Stimulated activated naive CD8-positive, alpha-beta T cell treated with anti-CD3 and anti-CD28 coated beads, Interleukin-15, Interleukin-2, amounts not matched to agents 100 ng/mL and 50 ng/mL, for 24 hours (primary cell): ENCODE measurements at regions not wholly inside any gene's neighbourhood (a gene's known extent, or its start where the extent isn't known, plus 50 kb on each side); places are given as distances from the start of the nearest gene placed in this dataset.
"Not testable (repeated sequence)": the region's sequence is repeated elsewhere in the genome, so short reads cannot be mapped to it uniquely, and the experiment has no call there.

ENCODE experiments used
- H3K27ac Mint-ChIP-seq: one replicate; pipeline ENCODE4 v1.8.0; 2021; ENCODE audit warnings: mild to moderate bottlenecking, mixed read lengths
- H3K27me3 Mint-ChIP-seq: one replicate; pipeline ENCODE4 v1.8.0; 2021; ENCODE audit warnings: mixed read lengths
- H3K36me3 Mint-ChIP-seq: one replicate; pipeline ENCODE4 v1.8.0; 2021; ENCODE audit warnings: low read depth, mixed read lengths
- H3K4me1 Mint-ChIP-seq: one replicate; pipeline ENCODE4 v1.8.0; 2021; ENCODE audit warnings: low read depth, mixed read lengths
- H3K4me3 Mint-ChIP-seq: one replicate; pipeline ENCODE4 v1.8.0; 2021; ENCODE audit warnings: mild to moderate bottlenecking, mixed read lengths
- H3K9me3 Mint-ChIP-seq: one replicate; pipeline ENCODE4 v1.8.0; 2021; ENCODE audit warnings: mixed read lengths

- H3K36me3 Mint-ChIP-seq, result no peaks in the 10 kb centered on the region
- H3K9me3 Mint-ChIP-seq, result no peaks in the 10 kb centered on the region
- H3K4me1 Mint-ChIP-seq, result no peaks in the 10 kb centered on the region
- no peak overlapping the region for H3K4me3 Mint-ChIP-seq
- no peak overlapping the region for H3K27ac Mint-ChIP-seq
- H3K27me3 Mint-ChIP-seq, result no peaks in the 10 kb centered on the region
Observed at GRCh38 chr13:91020461-91021034, 326.9 kb upstream of the MIR17HG start.

GRCh38 chr13:91024157-91024792 is 323.2 kb upstream of the MIR17HG start:
- Mint-ChIP-seq H3K36me3 (no peaks in the 10 kb centered on the region), H3K27me3 (no peaks in the 10 kb centered on the region), H3K27ac (no peak overlapping the region), H3K4me1 (no peaks in the 10 kb centered on the region), H3K4me3 (no peak overlapping the region), H3K9me3 (peaks cover 7% of the 10 kb centered on the region)

- Mint-ChIP-seq H3K4me3 (no peak overlapping the region), H3K27ac (no peak overlapping the region), H3K4me1 (no peaks in the 10 kb centered on the region), H3K27me3 (no peaks in the 10 kb centered on the region), H3K36me3 (no peaks in the 10 kb centered on the region), H3K9me3 (peaks cover 7% of the 10 kb centered on the region)
Observed at GRCh38 chr13:91025442-91025841, 322.0 kb upstream of the MIR17HG start.

- no peaks in the 10 kb centered on the region for H3K27me3 Mint-ChIP-seq
- no peaks in the 10 kb centered on the region for H3K36me3 Mint-ChIP-seq
- no peak overlapping the region for H3K27ac Mint-ChIP-seq
- no peaks in the 10 kb centered on the region for H3K4me1 Mint-ChIP-seq
- H3K4me3 Mint-ChIP-seq, result no peak overlapping the region
- H3K9me3 Mint-ChIP-seq, result peaks cover 7% of the 10 kb centered on the region
Observed at GRCh38 chr13:91031508-91031907, 316.0 kb upstream of the MIR17HG start.

- Mint-ChIP-seq H3K9me3 (peaks cover 7% of the 10 kb centered on the region), H3K36me3 (no peaks in the 10 kb centered on the region)
Observed at GRCh38 chr13:91032104-91032503, 315.4 kb upstream of the MIR17HG start.

GRCh38 chr13:91036886-91037285 is 310.6 kb upstream of the MIR17HG start:
- Mint-ChIP-seq H3K27me3 (no peaks in the 10 kb centered on the region), H3K36me3 (no peaks in the 10 kb centered on the region), H3K27ac (no peak overlapping the region), H3K9me3 (no peaks in the 10 kb centered on the region), H3K4me1 (no peaks in the 10 kb centered on the region), H3K4me3 (no peak overlapping the region)

More at GRCh38 chr13:91032104-91032503, 315.4 kb upstream of the MIR17HG start:
- no peaks in the 10 kb centered on the region for H3K4me1 Mint-ChIP-seq
- H3K27ac Mint-ChIP-seq, result no peak overlapping the region
- H3K4me3 Mint-ChIP-seq, result no peak overlapping the region
- H3K27me3 Mint-ChIP-seq, result no peaks in the 10 kb centered on the region

GRCh38 chr13:91042870-91043269 is 304.6 kb upstream of the MIR17HG start:
- Mint-ChIP-seq H3K27me3 (no peaks in the 10 kb centered on the region), H3K4me1 (no peaks in the 10 kb centered on the region), H3K9me3 (no peaks in the 10 kb centered on the region), H3K27ac (no peak overlapping the region), H3K4me3 (no peak overlapping the region), H3K36me3 (no peaks in the 10 kb centered on the region)

- H3K27me3 Mint-ChIP-seq, result no peaks in the 10 kb centered on the region
- peaks cover 4% of the 10 kb centered on the region for H3K9me3 Mint-ChIP-seq
- no peak overlapping the region for H3K27ac Mint-ChIP-seq
Observed at GRCh38 chr13:91045351-91046034, 302.0 kb upstream of the MIR17HG start.

GRCh38 chr13:91046715-91047327 is 300.7 kb upstream of the MIR17HG start:
- peaks cover 4% of the 10 kb centered on the region for H3K9me3 Mint-ChIP-seq
- no peaks in the 10 kb centered on the region for H3K4me1 Mint-ChIP-seq
- no peaks in the 10 kb centered on the region for H3K36me3 Mint-ChIP-seq
- H3K27me3 Mint-ChIP-seq, result no peaks in the 10 kb centered on the region
- H3K4me3 Mint-ChIP-seq, result no peak overlapping the region
- no peak overlapping the region for H3K27ac Mint-ChIP-seq

More at GRCh38 chr13:91045351-91046034, 302.0 kb upstream of the MIR17HG start:
- no peaks in the 10 kb centered on the region for H3K4me1 Mint-ChIP-seq
- no peaks in the 10 kb centered on the region for H3K36me3 Mint-ChIP-seq
- H3K4me3 Mint-ChIP-seq, result no peak overlapping the region

- no peaks in the 10 kb centered on the region for H3K36me3 Mint-ChIP-seq
- no peaks in the 10 kb centered on the region for H3K4me1 Mint-ChIP-seq
- no peaks in the 10 kb centered on the region for H3K27me3 Mint-ChIP-seq
- H3K9me3 Mint-ChIP-seq, result peaks cover 4% of the 10 kb centered on the region
- H3K27ac Mint-ChIP-seq, result no peak overlapping the region
- H3K4me3 Mint-ChIP-seq, result no peak overlapping the region
Observed at GRCh38 chr13:91050970-91051369, 296.5 kb upstream of the MIR17HG start.

- Mint-ChIP-seq H3K27me3 (no peaks in the 10 kb centered on the region), H3K27ac (no peak overlapping the region), H3K4me1 (no peaks in the 10 kb centered on the region), H3K9me3 (peaks cover 4% of the 10 kb centered on the region), H3K4me3 (no peak overlapping the region), H3K36me3 (no peaks in the 10 kb centered on the region)
Observed at GRCh38 chr13:91052876-91053275, 294.6 kb upstream of the MIR17HG start.

GRCh38 chr13:91053318-91054065 is 294.0 kb upstream of the MIR17HG start:
- Mint-ChIP-seq H3K36me3 (no peaks in the 10 kb centered on the region), H3K27me3 (no peaks in the 10 kb centered on the region), H3K9me3 (peaks cover 4% of the 10 kb centered on the region), H3K4me3 (no peak overlapping the region), H3K4me1 (no peaks in the 10 kb centered on the region), H3K27ac (no peak overlapping the region)

- no peaks in the 10 kb centered on the region for H3K36me3 Mint-ChIP-seq
- H3K27me3 Mint-ChIP-seq, result no peaks in the 10 kb centered on the region
- H3K4me3 Mint-ChIP-seq, result no peak overlapping the region
- no peaks in the 10 kb centered on the region for H3K4me1 Mint-ChIP-seq
- H3K9me3 Mint-ChIP-seq, result peaks cover 4% of the 10 kb centered on the region
- no peak overlapping the region for H3K27ac Mint-ChIP-seq
Observed at GRCh38 chr13:91054902-91055301, 292.6 kb upstream of the MIR17HG start.

- Mint-ChIP-seq H3K4me3 (no peak overlapping the region), H3K27me3 (no peaks in the 10 kb centered on the region), H3K27ac (no peak overlapping the region), H3K4me1 (no peaks in the 10 kb centered on the region), H3K36me3 (no peaks in the 10 kb centered on the region), H3K9me3 (no peaks in the 10 kb centered on the region)
Observed at GRCh38 chr13:91056746-91057145, 290.7 kb upstream of the MIR17HG start.

GRCh38 chr13:91057507-91057906 is 290.0 kb upstream of the MIR17HG start:
- H3K36me3 Mint-ChIP-seq, H3K4me1 Mint-ChIP-seq, H3K4me3 Mint-ChIP-seq, H3K27me3 Mint-ChIP-seq, H3K9me3 Mint-ChIP-seq, H3K27ac Mint-ChIP-seq: not testable (repeated sequence)
